Right hindlimb (tissue), 1 donor: ENCODE measurements at regions not wholly inside any gene's neighbourhood (a gene's known extent, or its start where the extent isn't known, plus 50 kb on each side); places are given as distances from the start of the nearest gene placed in this dataset.
A peak's percentile ranks its signal among the peaks of the same experiment; 100 is the strongest.
"Not testable (repeated sequence)": the region's sequence is repeated elsewhere in the genome, so short reads cannot be mapped to it uniquely, and the experiment has no call there.

Source experiments
- DNase-seq: peaks from one replicate; pipeline ENCODE4 v3.0.0-alpha.2; 2018

GRCh38 chr2:236909802-236910201, 175.9 kb upstream of the COPS8 start:
- no peak for DNase-seq

GRCh38 chr2:236910781-236911495, 174.8 kb upstream of the COPS8 start:
- DNase-seq = no peak

GRCh38 chr2:236912326-236913120, 173.2 kb upstream of the COPS8 start:
- DNase-seq = no peak

- DNase-seq = no peak
Measured at GRCh38 chr2:236915186-236915585, 170.5 kb upstream of the COPS8 start.

- no peak for DNase-seq
Measured at GRCh38 chr2:236915726-236916125, 170.0 kb upstream of the COPS8 start.

GRCh38 chr2:236916181-236916580, 169.5 kb upstream of the COPS8 start:
- no peak for DNase-seq

- no peak for DNase-seq
Measured at GRCh38 chr2:236916651-236917050, 169.0 kb upstream of the COPS8 start.

- no peak for DNase-seq
Measured at GRCh38 chr2:236917164-236917563, 168.5 kb upstream of the COPS8 start.

GRCh38 chr2:236918545-236918944, 167.1 kb upstream of the COPS8 start:
- DNase-seq = no peak

- DNase-seq = no peak
Measured at GRCh38 chr2:236919209-236919608, 166.5 kb upstream of the COPS8 start.

GRCh38 chr2:236919801-236920379, 165.8 kb upstream of the COPS8 start:
- DNase-seq = not testable (repeated sequence)

- DNase-seq = no peak
Measured at GRCh38 chr2:236922061-236922460, 163.6 kb upstream of the COPS8 start.

GRCh38 chr2:236928380-236929037, 157.2 kb upstream of the COPS8 start:
- no peak for DNase-seq

- peak; percentile 53 for DNase-seq
Measured at GRCh38 chr2:236932831-236933361, 152.8 kb upstream of the COPS8 start.

GRCh38 chr2:236934166-236934565, 151.5 kb upstream of the COPS8 start:
- no peak for DNase-seq

- no peak for DNase-seq
Measured at GRCh38 chr2:236934656-236935055, 151.0 kb upstream of the COPS8 start.

- DNase-seq = no peak
Measured at GRCh38 chr2:236935083-236935482, 150.6 kb upstream of the COPS8 start.

- no peak for DNase-seq
Measured at GRCh38 chr2:236935631-236936445, 149.9 kb upstream of the COPS8 start.

- DNase-seq = no peak
Measured at GRCh38 chr2:236936446-236936940, 149.2 kb upstream of the COPS8 start.

GRCh38 chr2:236938126-236938525, 147.6 kb upstream of the COPS8 start:
- no peak for DNase-seq

- DNase-seq = no peak
Measured at GRCh38 chr2:236939271-236939670, 146.4 kb upstream of the COPS8 start.

GRCh38 chr2:236939721-236940231, 145.9 kb upstream of the COPS8 start:
- DNase-seq = no peak
